H9 (cell line): ENCODE measurements at regions not wholly inside any gene's neighbourhood (a gene's known extent, or its start where the extent isn't known, plus 50 kb on each side); places are given as distances from the start of the nearest gene placed in this dataset.

Experiments
- DNase-seq: peaks from one replicate; pipeline ENCODE4 v3.0.0-alpha.2; 2017
- H2AFZ ChIP-seq: one replicate; pipeline ENCODE4 v1.6.1; 2013; ENCODE audit warnings: mild to moderate bottlenecking, low read length, control low read depth, moderate library complexity
- H2AK5ac ChIP-seq: 2 replicates; pipeline ENCODE4 v1.6.1; 2013; ENCODE audit warnings: low read length, control low read depth, mixed read lengths; ENCODE audit not compliant: insufficient read length
- H2BK120ac ChIP-seq: one replicate; pipeline ENCODE4 v1.6.1; 2013; ENCODE audit warnings: low read depth, mild to moderate bottlenecking, low read length, control low read depth, inconsistent platforms; ENCODE audit not compliant: poor library complexity, severe bottlenecking
- H2BK12ac ChIP-seq: 2 replicates; pipeline ENCODE4 v1.6.1; 2013; ENCODE audit warnings: low read length, control low read depth, mixed read lengths, low read depth; ENCODE audit not compliant: insufficient read length
- H2BK15ac ChIP-seq: 2 replicates; pipeline ENCODE4 v1.6.1; 2013; ENCODE audit warnings: low read depth, low read length, control low read depth
- H2BK20ac ChIP-seq: one replicate; pipeline ENCODE4 v1.6.1; 2013; ENCODE audit warnings: low read depth, mild to moderate bottlenecking, low read length, control low read depth, inconsistent platforms; ENCODE audit not compliant: poor library complexity, severe bottlenecking
- H2BK5ac ChIP-seq: 2 replicates; pipeline ENCODE4 v1.6.1; 2013; ENCODE audit warnings: low read length, control low read depth, mixed read lengths; ENCODE audit not compliant: insufficient read length
- H3K14ac ChIP-seq: 2 replicates; pipeline ENCODE4 v1.6.1; 2013; ENCODE audit warnings: low read length, control low read depth; ENCODE audit not compliant: insufficient read depth
- H3K18ac ChIP-seq: 2 replicates; pipeline ENCODE4 v1.6.1; 2013; ENCODE audit warnings: low read depth, mild to moderate bottlenecking, mixed read lengths, low read length, control low read depth; ENCODE audit not compliant: insufficient read length
- H3K23ac ChIP-seq: 2 replicates; pipeline ENCODE4 v1.6.1; 2013; ENCODE audit warnings: low read length, control low read depth, mixed read lengths, low read depth; ENCODE audit not compliant: insufficient read length
- H3K23me2 ChIP-seq: 2 replicates; pipeline ENCODE4 v1.6.1; 2013; ENCODE audit warnings: low read depth, mild to moderate bottlenecking, mixed read lengths, low read length, control low read depth; ENCODE audit not compliant: insufficient read length, poor library complexity, severe bottlenecking
- H3K27ac ChIP-seq: 2 replicates; pipeline ENCODE4 v1.5.1; 2013; ENCODE audit warnings: low read length, control low read depth, mixed read lengths, low read depth; ENCODE audit not compliant: insufficient read length
- H3K27me3 ChIP-seq: 2 replicates; pipeline ENCODE4 v1.6.1; 2013; ENCODE audit warnings: low read length, control low read depth, inconsistent platforms; ENCODE audit not compliant: insufficient read depth
- H3K4ac ChIP-seq: 2 replicates; pipeline ENCODE4 v1.6.1; 2013; ENCODE audit warnings: low read depth, mild to moderate bottlenecking, control low read depth, inconsistent platforms, low read length, moderate library complexity
- H3K4me1 ChIP-seq: 2 replicates; pipeline ENCODE4 v1.6.1; 2013; ENCODE audit warnings: low read length, control low read depth, inconsistent platforms; ENCODE audit not compliant: insufficient read depth
- H3K4me2 ChIP-seq: 2 replicates; pipeline ENCODE4 v1.6.1; 2013; ENCODE audit warnings: low read length, control low read depth, mixed read lengths; ENCODE audit not compliant: insufficient read length, insufficient read depth
- H3K56ac ChIP-seq: 2 replicates; pipeline ENCODE4 v1.6.1; 2013; ENCODE audit warnings: low read depth, mild to moderate bottlenecking, mixed read lengths, low read length, control low read depth; ENCODE audit not compliant: insufficient read length
- H3K79me1 ChIP-seq: 2 replicates; pipeline ENCODE4 v1.6.1; 2013; ENCODE audit warnings: low read depth, mild to moderate bottlenecking, moderate library complexity, low read length, control low read depth, inconsistent platforms; ENCODE audit not compliant: insufficient read depth, poor library complexity, severe bottlenecking
- H3K79me2 ChIP-seq: 2 replicates; pipeline ENCODE4 v1.6.1; 2013; ENCODE audit warnings: low read length, control low read depth, inconsistent platforms; ENCODE audit not compliant: insufficient read depth
- H3K9ac ChIP-seq: 2 replicates; pipeline ENCODE4 v1.6.1; 2013; ENCODE audit warnings: low read length, control low read depth, mixed read lengths; ENCODE audit not compliant: insufficient read length; ENCODE audit errors: extremely low read depth
- H3K9me3 ChIP-seq: one replicate; pipeline ENCODE4 v1.6.1; 2013; ENCODE audit warnings: low read depth, low read length, inconsistent platforms; ENCODE audit not compliant: control insufficient read depth
- H3T11ph ChIP-seq: one replicate; pipeline ENCODE4 v1.6.1; 2013; ENCODE audit warnings: mild to moderate bottlenecking, low read length, control low read depth, inconsistent platforms
- H4K20me1 ChIP-seq: one replicate; pipeline ENCODE4 v1.6.1; 2013; ENCODE audit not compliant: control insufficient read depth, insufficient read length, insufficient read depth
- H4K5ac ChIP-seq: 2 replicates; pipeline ENCODE4 v1.6.1; 2013; ENCODE audit warnings: low read depth, mild to moderate bottlenecking, mixed read lengths, low read length, control low read depth; ENCODE audit not compliant: insufficient read length
- H4K8ac ChIP-seq: replicated peaks from 2 replicates; pipeline ENCODE4 v1.6.1; 2013; ENCODE audit warnings: low read length, control low read depth, mixed read lengths, low read depth; ENCODE audit not compliant: insufficient read length
- H4K91ac ChIP-seq: 2 replicates; pipeline ENCODE4 v1.6.1; 2013; ENCODE audit warnings: low read depth, mild to moderate bottlenecking, moderate library complexity, mixed read lengths, low read length, control low read depth; ENCODE audit not compliant: insufficient read length
- H3K27ac Mint-ChIP-seq, 3 experiments: 2 replicates in 2 of 3; 3 replicates in 1 of 3; pipeline ENCODE4 v1.8.0; 2020 to 2021; ENCODE audit warnings: mixed read lengths in 3 of 3, mild to moderate bottlenecking in 1 of 3, moderate library complexity in 1 of 3
- H3K27me3 Mint-ChIP-seq: 2 replicates; pipeline ENCODE4 v1.8.0; 2021; ENCODE audit warnings: low read depth, mild to moderate bottlenecking, moderate library complexity, mixed read lengths
- H3K36me3 Mint-ChIP-seq, 3 experiments: 2 replicates in 2 of 3; 3 replicates in 1 of 3; pipeline ENCODE4 v1.8.0; 2020 to 2021; ENCODE audit warnings: low read depth in 3 of 3, mixed read lengths in 3 of 3; ENCODE audit not compliant: insufficient read depth in 1 of 3
- H3K4me1 Mint-ChIP-seq, 2 experiments: 2 replicates each; pipeline ENCODE4 v1.8.0; 2020; ENCODE audit warnings: mixed read lengths in 2 of 2
- H3K4me3 Mint-ChIP-seq, 2 experiments: 2 replicates in 1 of 2; 3 replicates in 1 of 2; pipeline ENCODE4 v1.8.0; 2020 to 2021; ENCODE audit warnings: mild to moderate bottlenecking in 2 of 2, mixed read lengths in 2 of 2, moderate library complexity in 1 of 2
- H3K9me3 Mint-ChIP-seq, 2 experiments: 2 replicates in 1 of 2; 3 replicates in 1 of 2; pipeline ENCODE4 v1.8.0; 2020; ENCODE audit warnings: mild to moderate bottlenecking in 2 of 2, mixed read lengths in 2 of 2, moderate library complexity in 1 of 2
- WGBS: extraction: QIAGEN DNeasy Blood & Tissue Kit; methylation state at CpG from one replicate; pipeline ENCODE4 v1.1.7; 2013; ENCODE audit warnings: missing lambda C conversion rate, low lambda C conversion rate, mixed read lengths; ENCODE audit not compliant: insufficient read length; ENCODE audit errors: extremely low coverage; 5-methylcytosine and 5-hydroxymethylcytosine counted together
- TF ChIP-seq, protein P1 (sequence below): fragments of 200-600 bp; sonication (generic); conservative IDR thresholded peaks from 3 replicates; pipeline ENCODE4 v1.8.0; 2021; ENCODE audit warnings: antibody characterized with exemption, mild to moderate bottlenecking

DNA sequence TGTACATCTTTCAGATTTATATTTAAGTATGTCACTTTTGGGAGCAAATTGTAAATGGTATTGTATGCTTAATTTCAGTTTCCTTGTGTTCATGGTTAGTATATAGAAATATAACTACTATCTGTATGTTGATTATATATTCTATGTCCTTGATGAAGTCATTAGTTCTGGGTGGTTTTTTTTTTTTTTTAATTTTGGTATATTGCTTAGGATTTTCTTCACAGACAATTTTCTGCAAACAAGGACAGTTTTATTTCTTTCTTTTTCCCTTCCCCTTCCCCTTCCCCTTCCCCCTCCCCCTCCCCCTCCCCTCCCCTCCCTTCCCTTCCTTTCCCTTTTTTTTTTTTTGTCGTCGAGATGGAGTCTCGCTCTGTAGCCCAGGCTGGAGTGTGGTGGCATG lies 430.0 kb downstream of the TYW1 start:
- no peak overlapping the region for H3K18ac ChIP-seq
- H2AFZ ChIP-seq, result no peak overlapping the region
- no peak overlapping the region for H2BK12ac ChIP-seq
- H3T11ph ChIP-seq, result no peak overlapping the region
- TF ChIP-seq, protein P1, sequence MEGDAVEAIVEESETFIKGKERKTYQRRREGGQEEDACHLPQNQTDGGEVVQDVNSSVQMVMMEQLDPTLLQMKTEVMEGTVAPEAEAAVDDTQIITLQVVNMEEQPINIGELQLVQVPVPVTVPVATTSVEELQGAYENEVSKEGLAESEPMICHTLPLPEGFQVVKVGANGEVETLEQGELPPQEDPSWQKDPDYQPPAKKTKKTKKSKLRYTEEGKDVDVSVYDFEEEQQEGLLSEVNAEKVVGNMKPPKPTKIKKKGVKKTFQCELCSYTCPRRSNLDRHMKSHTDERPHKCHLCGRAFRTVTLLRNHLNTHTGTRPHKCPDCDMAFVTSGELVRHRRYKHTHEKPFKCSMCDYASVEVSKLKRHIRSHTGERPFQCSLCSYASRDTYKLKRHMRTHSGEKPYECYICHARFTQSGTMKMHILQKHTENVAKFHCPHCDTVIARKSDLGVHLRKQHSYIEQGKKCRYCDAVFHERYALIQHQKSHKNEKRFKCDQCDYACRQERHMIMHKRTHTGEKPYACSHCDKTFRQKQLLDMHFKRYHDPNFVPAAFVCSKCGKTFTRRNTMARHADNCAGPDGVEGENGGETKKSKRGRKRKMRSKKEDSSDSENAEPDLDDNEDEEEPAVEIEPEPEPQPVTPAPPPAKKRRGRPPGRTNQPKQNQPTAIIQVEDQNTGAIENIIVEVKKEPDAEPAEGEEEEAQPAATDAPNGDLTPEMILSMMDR, result no peak
- H4K5ac ChIP-seq, result no peak overlapping the region
- H2BK5ac ChIP-seq, result no peak overlapping the region
- no peaks in the 10 kb centered on the region for H4K20me1 ChIP-seq
- no peaks in the 10 kb centered on the region for H3K9me3 ChIP-seq
- H3K27ac Mint-ChIP-seq, result no peak overlapping the region
- peaks cover 0 to 8% (median 0%) of the 10 kb centered on the region in 3 experiments; a peak in 3 of 7 replicates for H3K36me3 Mint-ChIP-seq
- no peaks in the 10 kb centered on the region for H3K79me1 ChIP-seq
- peaks cover 10 to 18% of the 10 kb centered on the region in 2 experiments for H3K9me3 Mint-ChIP-seq
- H3K9ac ChIP-seq, result no peak overlapping the region
- H3K79me2 ChIP-seq, result no peaks in the 10 kb centered on the region
- H3K23ac ChIP-seq, result no peak overlapping the region
- H3K56ac ChIP-seq, result no peak overlapping the region
- no peak overlapping the region for H2BK20ac ChIP-seq
- H3K27me3 Mint-ChIP-seq, result peaks cover 5% of the 10 kb centered on the region
- H4K91ac ChIP-seq, result no peak overlapping the region
- no peak overlapping the region for H3K4ac ChIP-seq
- H2BK15ac ChIP-seq, result no peak overlapping the region
- H2AK5ac ChIP-seq, result no peak overlapping the region
- H3K14ac ChIP-seq, result no peak overlapping the region
- DNase-seq, result no peak
- no peak overlapping the region for H2BK120ac ChIP-seq
- H3K23me2 ChIP-seq, result no peaks in the 10 kb centered on the region
- H3K4me3 Mint-ChIP-seq, result no peak overlapping the region
- H3K4me1 Mint-ChIP-seq, result 0 out of 4 replicates have a peak, but pooled peaks cover 0 to 4% of the 10 kb centered on the region in 2 experiments
- H3K27me3 ChIP-seq, result no peaks in the 10 kb centered on the region
- no peak overlapping the region for H3K4me2 ChIP-seq
- no peak overlapping the region for H3K27ac ChIP-seq
- WGBS, result no CpG with 5 or more reads among the region's 3 CpGs
- H3K4me1 ChIP-seq, result no peaks in the 10 kb centered on the region
- no peak overlapping the region for H4K8ac ChIP-seq
